ENCODE measurements at regions not wholly inside any gene's neighbourhood (a gene's known extent, or its start where the extent isn't known, plus 50 kb on each side); places are given as distances from the start of the nearest gene placed in this dataset.

GRCh38 chr10:121404611-121405010 lies 193.6 kb downstream of the FGFR2 start:
- ATAC-seq (no peak), DNase-seq (no peak)
- Histone ChIP-seq H3K27me3 (no peaks in the 10 kb centered on the region), H3K4me3 (no peak overlapping the region), H3K27ac (peak overlapping the region in 3 of 4 donors; percentile 72 to 75 (median 73)), H3K36me3 (replicated peaks in 1 of 2; ENCODE audit: insufficient read depth in 1 of 2, low read depth in 2 of 2) (no peaks in the 10 kb centered on the region), H3K4me1 (peaks cover 38% of the 10 kb centered on the region), H3K9me3 (no peaks in the 10 kb centered on the region)
- 79 to 82% methylated on average over 4 of the region's 4 CpGs for WGBS, 2 donors
- TF ChIP-seq POLR2A (IDR thresholded peaks at IDR 0.05) = no peak
- TF ChIP-seq CTCF (IDR thresholded peaks at IDR 0.05) = no peak
- intact Hi-C loops (cut with DNase I) = no loop called here

GRCh38 chr10:121405096-121405495 lies 193.1 kb downstream of the FGFR2 start:
- Histone ChIP-seq H3K27ac (peak overlapping the region; percentile 28 to 75 (median 72)), H3K4me3 (no peak overlapping the region), H3K27me3 (no peaks in the 10 kb centered on the region), H3K9me3 (no peaks in the 10 kb centered on the region), H3K4me1 (peaks cover 41% of the 10 kb centered on the region), H3K36me3 (replicated peaks in 1 of 2; ENCODE audit: insufficient read depth in 1 of 2, low read depth in 2 of 2) (no peaks in the 10 kb centered on the region)
- TF ChIP-seq POLR2A (IDR thresholded peaks at IDR 0.05) = no peak
- no peak for TF ChIP-seq CTCF (IDR thresholded peaks at IDR 0.05)
- peak in 3 of 4 donors; percentile 33 to 46 (median 42) for DNase-seq
- WGBS, 2 donors = 40 to 48% methylated on average over 3 of the region's 3 CpGs
- peak; percentile 77 for ATAC-seq
- intact Hi-C loops (cut with DNase I) = no loop called here

GRCh38 chr10:121405549-121405948 lies 192.7 kb downstream of the FGFR2 start:
- no peak for DNase-seq
- 83 to 100% methylated on average over 2 of the region's 2 CpGs for WGBS, 2 donors
- no peak for TF ChIP-seq CTCF (IDR thresholded peaks at IDR 0.05)
- TF ChIP-seq POLR2A (IDR thresholded peaks at IDR 0.05) = no peak

GRCh38 chr10:121405953-121406352 lies 192.3 kb downstream of the FGFR2 start:
- ATAC-seq (no peak), DNase-seq (no peak)
- Histone ChIP-seq H3K9me3 (no peaks in the 10 kb centered on the region), H3K4me1 (peaks cover 43% of the 10 kb centered on the region), H3K4me3 (no peak overlapping the region), H3K27ac (peak overlapping the region; percentile 17 to 75 (median 72)), H3K27me3 (no peaks in the 10 kb centered on the region), H3K36me3 (replicated peaks in 1 of 2; ENCODE audit: insufficient read depth in 1 of 2, low read depth in 2 of 2) (no peaks in the 10 kb centered on the region)
- intact Hi-C loops (cut with DNase I) = no loop called here
- TF ChIP-seq CTCF (IDR thresholded peaks at IDR 0.05) (no peak), POLR2A (IDR thresholded peaks at IDR 0.05) (no peak)
- 82 to 83% methylated on average over 5 of the region's 5 CpGs for WGBS, 2 donors

More at GRCh38 chr10:121405549-121405948, 192.7 kb downstream of the FGFR2 start:
- intact Hi-C loops (cut with DNase I) = no loop called here
- no peak for ATAC-seq
- H3K4me1 ChIP-seq = peaks cover 41% of the 10 kb centered on the region
- peak overlapping the region; percentile 28 to 75 (median 72) for H3K27ac ChIP-seq
- H3K36me3 ChIP-seq (replicated peaks in 1 of 2; ENCODE audit: insufficient read depth in 1 of 2, low read depth in 2 of 2) = no peaks in the 10 kb centered on the region
- H3K27me3 ChIP-seq = no peaks in the 10 kb centered on the region
- H3K9me3 ChIP-seq = no peaks in the 10 kb centered on the region
- no peak overlapping the region for H3K4me3 ChIP-seq

- TF ChIP-seq CTCF (IDR thresholded peaks at IDR 0.05) = no peak
- no peak for TF ChIP-seq POLR2A (IDR thresholded peaks at IDR 0.05)
- Histone ChIP-seq H3K27ac (peak overlapping the region; percentile 57 to 75 (median 72)), H3K9me3 (no peaks in the 10 kb centered on the region), H3K4me1 (peaks cover 44% of the 10 kb centered on the region), H3K36me3 (replicated peaks in 1 of 2; ENCODE audit: insufficient read depth in 1 of 2, low read depth in 2 of 2) (no peaks in the 10 kb centered on the region), H3K4me3 (no peak overlapping the region), H3K27me3 (no peaks in the 10 kb centered on the region)
- peak; percentile 81 for ATAC-seq
- intact Hi-C loops (cut with DNase I) = no loop called here
- 40 to 45% methylated on average over 11 of the region's 11 CpGs for WGBS, 2 donors
- peak in 1 of 4 donors; percentile 20 for DNase-seq
Observed at GRCh38 chr10:121406823-121407545, 191.3 kb downstream of the FGFR2 start.
